Colonic mucosa (tissue), 4 donors: ENCODE measurements at regions not wholly inside any gene's neighbourhood (a gene's known extent, or its start where the extent isn't known, plus 50 kb on each side); places are given as distances from the start of the nearest gene placed in this dataset.

Source experiments
- DNase-seq: peaks from one replicate; pipeline ENCODE4 v3.0.0-alpha.2; 2020
- H3K27ac ChIP-seq: fragments of 200-600 bp; one replicate; pipeline ENCODE4 v1.8.0; 2021
- H3K27me3 ChIP-seq: fragments of 200-600 bp; one replicate; pipeline ENCODE4 v1.8.0; 2021
- H3K36me3 ChIP-seq: fragments of 200-600 bp; one replicate; pipeline ENCODE4 v1.8.0; 2021
- H3K4me1 ChIP-seq: fragments of 200-600 bp; one replicate; pipeline ENCODE4 v1.8.0; 2021; ENCODE audit warnings: mild to moderate bottlenecking
- H3K4me3 ChIP-seq: fragments of 200-600 bp; one replicate; pipeline ENCODE4 v1.8.0; 2021
- H3K9ac ChIP-seq, 2 donors: one replicate each; pipeline ENCODE4 v1.7.0; 2013; ENCODE audit warnings: control low read depth in 2 of 2, low read depth in 2 of 2, low read length in 2 of 2
- H3K9me3 ChIP-seq: fragments of 200-600 bp; one replicate; pipeline ENCODE4 v1.8.0; 2021
- intact Hi-C: fragments of 100-400 bp; cut with DNase I; formaldehyde crosslinking; loops from one replicate; pipeline ENCODE4 v1.14.1; 2022
- TF ChIP-seq, protein P1 (sequence below): fragments of 200-600 bp; IDR thresholded peaks from one replicate; pipeline ENCODE4 v1.8.0; 2022; ENCODE audit warnings: antibody characterized with exemption, mild to moderate bottlenecking
- donor health status: healthy.
- donor health status: DM: no; HTN: no; CAD: no.
- donor health status: DM: no; HTN: no; CAD: no.

DNA sequence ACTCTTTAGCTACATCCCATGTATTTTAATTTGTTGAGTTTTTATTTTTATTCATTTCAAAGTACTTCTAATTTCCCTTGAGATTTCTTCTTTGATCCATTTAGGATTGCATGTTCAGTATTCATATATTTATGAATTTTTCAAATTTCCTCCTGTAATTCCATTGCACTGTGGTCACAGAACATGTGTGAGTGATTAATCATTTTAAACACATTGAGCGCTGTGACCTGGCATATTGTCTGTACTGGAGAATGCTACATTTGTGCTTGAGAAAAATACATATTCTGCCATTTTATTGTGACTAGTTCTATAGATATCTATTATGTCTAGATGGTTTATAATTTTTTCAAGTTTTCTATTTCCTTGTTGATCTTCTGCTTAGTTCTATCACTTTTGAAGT is 353.7 kb downstream of the RAD51AP2 start:
- TF ChIP-seq, protein P1, sequence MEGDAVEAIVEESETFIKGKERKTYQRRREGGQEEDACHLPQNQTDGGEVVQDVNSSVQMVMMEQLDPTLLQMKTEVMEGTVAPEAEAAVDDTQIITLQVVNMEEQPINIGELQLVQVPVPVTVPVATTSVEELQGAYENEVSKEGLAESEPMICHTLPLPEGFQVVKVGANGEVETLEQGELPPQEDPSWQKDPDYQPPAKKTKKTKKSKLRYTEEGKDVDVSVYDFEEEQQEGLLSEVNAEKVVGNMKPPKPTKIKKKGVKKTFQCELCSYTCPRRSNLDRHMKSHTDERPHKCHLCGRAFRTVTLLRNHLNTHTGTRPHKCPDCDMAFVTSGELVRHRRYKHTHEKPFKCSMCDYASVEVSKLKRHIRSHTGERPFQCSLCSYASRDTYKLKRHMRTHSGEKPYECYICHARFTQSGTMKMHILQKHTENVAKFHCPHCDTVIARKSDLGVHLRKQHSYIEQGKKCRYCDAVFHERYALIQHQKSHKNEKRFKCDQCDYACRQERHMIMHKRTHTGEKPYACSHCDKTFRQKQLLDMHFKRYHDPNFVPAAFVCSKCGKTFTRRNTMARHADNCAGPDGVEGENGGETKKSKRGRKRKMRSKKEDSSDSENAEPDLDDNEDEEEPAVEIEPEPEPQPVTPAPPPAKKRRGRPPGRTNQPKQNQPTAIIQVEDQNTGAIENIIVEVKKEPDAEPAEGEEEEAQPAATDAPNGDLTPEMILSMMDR: no peak
- no peak overlapping the region for H3K27ac ChIP-seq
- H3K4me1 ChIP-seq: no peaks in the 10 kb centered on the region
- intact Hi-C loops: no loop called here
- H3K4me3 ChIP-seq: no peak overlapping the region
- no peak overlapping the region for H3K9ac ChIP-seq
- no peaks in the 10 kb centered on the region for H3K9me3 ChIP-seq
- no peaks in the 10 kb centered on the region for H3K36me3 ChIP-seq
- no peak for DNase-seq
- H3K27me3 ChIP-seq: no peaks in the 10 kb centered on the region

DNA sequence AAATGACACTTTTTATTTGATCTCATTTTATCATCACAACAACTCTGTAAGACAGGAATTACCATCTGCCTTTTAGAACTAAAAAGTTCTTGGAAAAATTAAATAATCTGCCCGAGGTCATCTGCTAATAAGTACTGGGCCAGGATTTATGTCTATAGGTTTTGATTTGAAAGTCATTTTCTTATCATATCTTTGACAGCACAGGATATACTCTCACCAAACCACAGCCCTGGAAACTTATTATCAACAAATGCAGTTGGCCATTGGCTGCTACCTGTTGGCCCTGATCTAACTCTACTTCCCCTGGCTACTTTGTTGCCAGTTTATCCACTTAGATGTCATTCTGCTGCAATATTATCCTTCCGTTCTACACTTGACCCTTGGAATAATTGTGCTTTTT is 354.6 kb downstream of the RAD51AP2 start:
- TF ChIP-seq, protein P1: no peak
- intact Hi-C loops: no loop called here
- no peak for DNase-seq
- Histone ChIP-seq H3K27me3 (no peaks in the 10 kb centered on the region), H3K36me3 (no peaks in the 10 kb centered on the region), H3K9me3 (no peaks in the 10 kb centered on the region), H3K4me3 (no peak overlapping the region), H3K9ac (no peak overlapping the region), H3K4me1 (no peaks in the 10 kb centered on the region), H3K27ac (no peak overlapping the region)

DNA sequence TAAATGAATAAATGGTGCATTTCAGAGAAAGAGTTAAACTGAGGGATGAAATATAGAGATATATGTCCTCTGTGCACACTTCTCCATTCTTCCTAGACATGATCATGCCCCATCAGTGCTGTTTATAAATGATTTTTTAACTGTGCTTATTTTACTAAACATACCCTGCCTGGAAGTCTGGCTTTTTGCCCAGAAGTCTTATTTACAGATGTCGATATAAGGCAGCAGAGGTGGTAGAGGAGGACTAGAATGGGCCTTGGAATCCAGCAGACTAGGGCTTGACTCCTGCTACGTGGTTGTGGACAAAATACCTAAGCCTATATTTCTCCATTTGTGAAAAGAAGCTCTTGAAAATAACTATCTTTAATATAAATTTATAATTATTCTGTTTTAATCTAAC is 355.5 kb downstream of the RAD51AP2 start:
- intact Hi-C loops: no loop called here
- TF ChIP-seq, protein P1: no peak
- Histone ChIP-seq H3K27ac (no peak overlapping the region), H3K9me3 (no peaks in the 10 kb centered on the region), H3K9ac (no peak overlapping the region), H3K4me3 (no peak overlapping the region), H3K4me1 (no peaks in the 10 kb centered on the region), H3K27me3 (no peaks in the 10 kb centered on the region), H3K36me3 (no peaks in the 10 kb centered on the region)
- no peak for DNase-seq

DNA sequence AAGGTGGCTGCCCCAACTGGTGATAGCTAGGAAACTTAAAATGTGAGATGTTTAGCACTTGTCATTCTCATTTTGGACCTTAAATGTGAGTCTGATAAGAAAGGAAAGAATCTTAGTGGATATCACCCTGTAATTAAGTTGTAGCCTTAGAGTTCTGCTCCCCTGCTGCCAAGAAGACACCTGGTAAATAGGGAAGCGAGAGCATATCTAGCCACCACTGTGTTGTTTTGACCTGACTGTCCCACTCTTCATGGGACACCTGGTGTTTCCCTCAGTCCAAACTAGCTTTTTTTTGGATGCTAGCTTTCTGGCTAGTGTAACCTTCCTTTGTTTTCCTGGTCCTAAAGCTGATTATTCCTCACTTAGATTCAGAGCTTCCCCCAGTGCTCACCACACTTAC is 357.6 kb downstream of the RAD51AP2 start:
- Histone ChIP-seq H3K4me1 (no peaks in the 10 kb centered on the region), H3K9ac (no peak overlapping the region), H3K27ac (no peak overlapping the region), H3K36me3 (no peaks in the 10 kb centered on the region), H3K9me3 (no peaks in the 10 kb centered on the region), H3K27me3 (no peaks in the 10 kb centered on the region), H3K4me3 (no peak overlapping the region)
- TF ChIP-seq, protein P1: no peak
- intact Hi-C loops: no loop called here
- no peak for DNase-seq

DNA sequence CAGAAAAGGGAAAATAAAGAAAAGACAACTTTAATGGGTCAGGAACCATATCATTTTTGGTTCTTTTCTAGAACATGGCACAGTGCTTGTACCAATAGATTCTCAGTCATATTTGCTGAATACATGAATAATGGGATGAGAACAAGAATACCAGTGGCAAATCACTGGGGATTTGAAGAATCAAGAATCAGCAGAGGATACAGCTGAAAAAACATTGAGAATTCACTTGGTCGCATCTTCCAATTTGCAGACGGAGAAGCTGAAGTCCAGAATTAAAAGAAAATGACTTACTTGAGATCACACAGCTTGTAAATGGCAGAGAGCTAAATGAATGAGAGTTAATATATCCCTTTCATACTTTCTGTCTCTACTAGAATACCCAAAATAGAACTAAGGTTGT is 362.2 kb downstream of the RAD51AP2 start:
- Histone ChIP-seq H3K4me3 (no peak overlapping the region), H3K9ac (no peak overlapping the region), H3K36me3 (no peaks in the 10 kb centered on the region), H3K27ac (no peak overlapping the region), H3K27me3 (no peaks in the 10 kb centered on the region), H3K9me3 (no peaks in the 10 kb centered on the region), H3K4me1 (no peaks in the 10 kb centered on the region)
- intact Hi-C loops: no loop called here
- TF ChIP-seq, protein P1: no peak
- no peak for DNase-seq

DNA sequence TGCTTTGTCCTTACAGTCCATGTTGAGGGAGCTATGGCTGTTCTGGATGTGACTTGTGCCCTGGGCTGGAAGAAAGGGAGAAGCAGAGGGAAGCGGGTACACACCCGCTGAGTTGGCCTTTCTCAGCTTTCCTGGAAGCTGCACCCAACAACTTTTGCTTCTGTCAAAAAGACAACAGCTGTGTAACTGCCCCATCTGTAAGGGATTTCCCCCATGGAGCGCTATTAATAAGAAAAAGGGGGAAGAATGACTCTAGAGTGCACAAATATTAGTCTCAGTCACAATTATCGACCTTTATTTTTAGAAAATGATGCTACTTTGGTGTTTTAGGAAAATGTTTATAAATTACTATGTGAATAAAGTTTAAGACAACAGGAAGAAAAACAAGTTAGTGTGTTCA is 368.3 kb downstream of the RAD51AP2 start:
- Histone ChIP-seq H3K9ac (no peak overlapping the region), H3K36me3 (no peaks in the 10 kb centered on the region), H3K27me3 (no peaks in the 10 kb centered on the region), H3K4me3 (no peak overlapping the region), H3K9me3 (no peaks in the 10 kb centered on the region), H3K4me1 (no peaks in the 10 kb centered on the region), H3K27ac (no peak overlapping the region)
- DNase-seq: no peak
- intact Hi-C loops: no loop called here
- TF ChIP-seq, protein P1: no peak
